ENCODE measurements at regions not wholly inside any gene's neighbourhood (a gene's known extent, or its start where the extent isn't known, plus 50 kb on each side); places are given as distances from the start of the nearest gene placed in this dataset.

- no peak for DNase-seq (ENCODE audit: low read depth, low spot score)
- ChIA-PET CTCF (no interaction called here), POLR2A (no interaction called here)
- no peaks in the 10 kb centered on the region for H3K36me3 ChIP-seq (ENCODE audit: control insufficient read depth, insufficient read depth, low read length)
- ATAC-seq: no peak
- no peak overlapping the region for H3K27ac ChIP-seq (ENCODE audit: low read length)
- intact Hi-C loops (cut with micrococcal nuclease; ENCODE audit: unreplicated experiment) (no loop called here), in situ Hi-C loops (cut with HindIII; ENCODE audit: low pct_unique_long_range_greater_than_20kb, low sequenced_read_pairs) (no loop called here)
- BruUV-seq (replicated peaks): no TSS peak
- no peak overlapping the region for H3K4me3 ChIP-seq (ENCODE audit: low read depth in 2 of 2, low read length in 2 of 2)
- no peaks in the 10 kb centered on the region for H3K9me3 ChIP-seq (ENCODE audit: control insufficient read depth, insufficient read depth, low read depth, low read length)
- H3K4me1 ChIP-seq (ENCODE audit: control insufficient read depth, insufficient read depth, low read length): no peaks in the 10 kb centered on the region
- no peak for TF ChIP-seq CTCF (IDR thresholded peaks at IDR 0.05)
- no peak for TF ChIP-seq POLR2AphosphoS5 (IDR thresholded peaks at IDR 0.05; ENCODE audit: low read depth, low read length)
- no peak for TF ChIP-seq SIN3A (IDR thresholded peaks at IDR 0.05; ENCODE audit: borderline replicate concordance, insufficient read depth, low read depth, low read length)
- no peak for TF ChIP-seq TCF7L2 (IDR thresholded peaks at IDR 0.05; ENCODE audit: low read depth, low read length)
- TF ChIP-seq REST (IDR thresholded peaks at IDR 0.05; ENCODE audit: insufficient read depth in 1 of 2, low read depth in 2 of 2, low read length in 1 of 2): no peak
- H3K27me3 ChIP-seq (ENCODE audit: control insufficient read depth, insufficient read depth, low read length): peaks cover 5% of the 10 kb centered on the region; the same call in 1 of the 2 replicates
Measured at GRCh38 chr12:66900616-66901015, 221.7 kb upstream of the GRIP1 start.

- DNase-seq (ENCODE audit: low read depth, low spot score): no peak
- H3K4me3 ChIP-seq (ENCODE audit: low read depth in 2 of 2, low read length in 2 of 2): no peak overlapping the region
- intact Hi-C loops (cut with micrococcal nuclease; ENCODE audit: unreplicated experiment) (no loop called here), in situ Hi-C loops (cut with HindIII; ENCODE audit: low pct_unique_long_range_greater_than_20kb, low sequenced_read_pairs) (no loop called here)
- TF ChIP-seq CTCF (IDR thresholded peaks at IDR 0.05): no peak
- ATAC-seq: no peak
- no peaks in the 10 kb centered on the region for H3K36me3 ChIP-seq (ENCODE audit: control insufficient read depth, insufficient read depth, low read length)
- H3K4me1 ChIP-seq (ENCODE audit: control insufficient read depth, insufficient read depth, low read length): no peaks in the 10 kb centered on the region
- H3K27ac ChIP-seq (ENCODE audit: low read length): no peak overlapping the region
- BruUV-seq (replicated peaks): no TSS peak
- H3K27me3 ChIP-seq (ENCODE audit: control insufficient read depth, insufficient read depth, low read length): peaks cover 5% of the 10 kb centered on the region; the same call in 1 of the 2 replicates
- ChIA-PET CTCF (no interaction called here), POLR2A (no interaction called here)
- no peaks in the 10 kb centered on the region for H3K9me3 ChIP-seq (ENCODE audit: control insufficient read depth, insufficient read depth, low read depth, low read length)
Measured at GRCh38 chr12:66901138-66901932, 222.5 kb upstream of the GRIP1 start.

Data from Panc1 (cell line).